ENCODE measurements at regions not wholly inside any gene's neighbourhood (a gene's known extent, or its start where the extent isn't known, plus 50 kb on each side); places are given as distances from the start of the nearest gene placed in this dataset.

GRCh38 chr7:115217373-115217772, 295.5 kb downstream of the MDFIC start:
- Histone ChIP-seq H3K27ac (ENCODE audit: low read length) (no peak overlapping the region), H3K9me3 (ENCODE audit: low read length) (no peaks in the 10 kb centered on the region), H3F3A (ENCODE audit: insufficient read depth, low read length, poor library complexity, severe bottlenecking) (no peaks in the 10 kb centered on the region), H3K4me3 (ENCODE audit: low read length) (no peak overlapping the region), H3K79me2 (replicated peaks; ENCODE audit: insufficient read depth, low read length) (no peaks in the 10 kb centered on the region), H2AFZ (ENCODE audit: low read depth, low read length) (no peak overlapping the region), H3K9ac (ENCODE audit: low read length) (no peak overlapping the region), H4K20me1 (ENCODE audit: insufficient read depth) (no peaks in the 10 kb centered on the region), H3K27me3 (ENCODE audit: insufficient read depth, low read depth, low read length) (no peaks in the 10 kb centered on the region), H3K36me3 (ENCODE audit: insufficient read depth, low read length) (no peaks in the 10 kb centered on the region), H3K9me2 (ENCODE audit: insufficient read depth, low read length) (no peaks in the 10 kb centered on the region), H3K4me2 (ENCODE audit: low read length) (no peak overlapping the region)
- TF ChIP-seq TAF1 (IDR thresholded peaks at IDR 0.05; ENCODE audit: low read depth): no peak
- no peak for TF ChIP-seq SMC3 (conservative IDR thresholded peaks at IDR 0.05; ENCODE audit: poor library complexity)

GRCh38 chr7:115216652-115217051, 294.8 kb downstream of the MDFIC start:
- H4K20me1 ChIP-seq (ENCODE audit: insufficient read depth): no peaks in the 10 kb centered on the region
- H3K27me3 ChIP-seq (ENCODE audit: insufficient read depth, low read depth, low read length): no peaks in the 10 kb centered on the region
- H3K36me3 ChIP-seq (ENCODE audit: insufficient read depth, low read length): no peaks in the 10 kb centered on the region
- no peaks in the 10 kb centered on the region for H3F3A ChIP-seq (ENCODE audit: insufficient read depth, low read length, poor library complexity, severe bottlenecking)
- TF ChIP-seq MXI1 (conservative IDR thresholded peaks at IDR 0.05; ENCODE audit: poor library complexity, severe bottlenecking) (no peak), REST (IDR thresholded peaks at IDR 0.05; ENCODE audit: borderline replicate concordance) (no peak), TAF1 (IDR thresholded peaks at IDR 0.05; ENCODE audit: low read depth) (no peak), SMC3 (conservative IDR thresholded peaks at IDR 0.05; ENCODE audit: poor library complexity) (no peak), POLR2AphosphoS5 (IDR thresholded peaks at IDR 0.05) (no peak), CTCF (IDR thresholded peaks at IDR 0.05; ENCODE audit: poor library complexity, severe bottlenecking) (no peak)
- H3K9me2 ChIP-seq (ENCODE audit: insufficient read depth, low read length): no peaks in the 10 kb centered on the region
- H3K9ac ChIP-seq (ENCODE audit: low read length): no peak overlapping the region
- no peaks in the 10 kb centered on the region for H3K9me3 ChIP-seq (ENCODE audit: low read length)
- no peak overlapping the region for H2AFZ ChIP-seq (ENCODE audit: low read depth, low read length)
- no peaks in the 10 kb centered on the region for H3K79me2 ChIP-seq (replicated peaks; ENCODE audit: insufficient read depth, low read length)
- no peak overlapping the region for H3K27ac ChIP-seq (ENCODE audit: low read length)
- no peak overlapping the region for H3K4me3 ChIP-seq (ENCODE audit: low read length)
- no peak overlapping the region for H3K4me2 ChIP-seq (ENCODE audit: low read length)

GRCh38 chr7:115211171-115211570, 289.3 kb downstream of the MDFIC start:
- Histone ChIP-seq H3K4me2 (ENCODE audit: low read length) (no peak overlapping the region), H3K79me2 (replicated peaks; ENCODE audit: insufficient read depth, low read length) (no peaks in the 10 kb centered on the region), H4K20me1 (ENCODE audit: insufficient read depth) (no peaks in the 10 kb centered on the region), H3K9me3 (ENCODE audit: low read length) (peaks cover 5% of the 10 kb centered on the region), H3K27me3 (ENCODE audit: insufficient read depth, low read depth, low read length) (no peaks in the 10 kb centered on the region), H3K27ac (ENCODE audit: low read length) (no peak overlapping the region), H3K36me3 (ENCODE audit: insufficient read depth, low read length) (no peaks in the 10 kb centered on the region), H3K9ac (ENCODE audit: low read length) (no peak overlapping the region), H3K9me2 (ENCODE audit: insufficient read depth, low read length) (no peaks in the 10 kb centered on the region), H3F3A (ENCODE audit: insufficient read depth, low read length, poor library complexity, severe bottlenecking) (no peaks in the 10 kb centered on the region), H2AFZ (ENCODE audit: low read depth, low read length) (no peak overlapping the region), H3K4me3 (ENCODE audit: low read length) (no peak overlapping the region)
- no peak for TF ChIP-seq MXI1 (conservative IDR thresholded peaks at IDR 0.05; ENCODE audit: poor library complexity, severe bottlenecking)
- TF ChIP-seq EP300 (conservative IDR thresholded peaks at IDR 0.05; ENCODE audit: poor library complexity, severe bottlenecking): no peak
- TF ChIP-seq SMC3 (conservative IDR thresholded peaks at IDR 0.05; ENCODE audit: poor library complexity): no peak
- no peak for TF ChIP-seq TAF1 (IDR thresholded peaks at IDR 0.05; ENCODE audit: low read depth)
- no peak for TF ChIP-seq EZH2 (IDR thresholded peaks at IDR 0.05; ENCODE audit: borderline replicate concordance, insufficient read depth, low read length, poor library complexity, severe bottlenecking)

Measured in neural cell (in vitro differentiated cells).